ENCODE measurements at regions not wholly inside any gene's neighbourhood (a gene's known extent, or its start where the extent isn't known, plus 50 kb on each side); places are given as distances from the start of the nearest gene placed in this dataset.
"Not testable (repeated sequence)": the region's sequence is repeated elsewhere in the genome, so short reads cannot be mapped to it uniquely, and the experiment has no call there.

DNA sequence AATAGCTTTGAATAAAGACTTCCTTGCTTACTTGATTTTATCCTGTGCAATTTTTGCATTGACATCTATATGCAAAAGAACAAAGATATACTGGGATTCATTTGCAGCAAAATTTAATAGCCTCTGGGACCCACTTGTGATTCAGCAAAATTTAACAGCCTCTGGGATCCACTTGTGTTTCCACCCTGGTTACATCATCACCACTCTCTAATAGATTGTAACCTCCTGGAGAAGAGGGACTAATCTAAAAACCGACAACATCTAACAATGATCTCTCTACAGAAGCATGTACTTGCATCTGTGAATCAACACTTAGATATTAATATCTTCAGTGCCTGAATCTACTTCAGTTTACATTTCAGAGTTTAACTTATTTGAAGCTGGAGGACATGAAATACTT lies 202.0 kb upstream of the CPHXL start:
- DNase-seq = no peak

DNA sequence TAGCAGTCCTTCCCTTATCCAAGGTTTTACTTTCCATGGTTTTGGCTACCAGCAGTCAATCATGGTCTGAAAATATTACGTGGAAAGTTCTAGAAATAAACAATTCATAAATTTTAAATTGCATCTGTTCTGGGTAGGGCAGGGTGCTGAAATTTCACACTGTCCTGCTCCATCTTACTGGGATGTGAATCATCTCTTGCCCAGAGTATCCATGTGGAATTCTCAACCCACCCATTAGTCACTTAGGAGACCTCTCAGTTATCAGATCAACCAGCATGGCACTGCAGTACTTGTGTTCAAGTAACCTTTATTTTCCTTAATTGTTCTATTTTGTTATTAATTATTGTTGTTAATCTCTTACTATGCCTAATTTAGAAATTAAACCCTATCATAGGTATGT lies 202.8 kb upstream of the CPHXL start:
- no peak for DNase-seq

DNA sequence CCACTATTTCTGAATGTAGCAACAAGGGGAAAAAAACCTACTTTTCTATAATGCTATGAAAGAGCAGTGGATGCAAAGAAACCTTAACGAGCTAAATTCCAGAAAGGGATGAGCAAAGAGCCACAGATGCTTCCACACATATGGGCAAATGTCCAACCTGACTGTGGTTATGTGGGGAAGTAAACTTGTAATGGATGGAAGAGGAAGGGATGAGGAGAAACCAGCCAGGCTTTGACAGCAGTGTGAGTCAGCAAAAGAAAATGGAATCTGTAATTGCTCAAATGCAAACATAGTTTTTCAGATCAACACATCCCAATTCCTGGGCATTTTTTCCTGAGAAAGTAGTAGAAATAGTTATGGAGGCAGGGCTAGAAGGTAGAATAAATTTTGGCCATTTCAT lies 204.8 kb upstream of the CPHXL start:
- no peak for DNase-seq

DNA sequence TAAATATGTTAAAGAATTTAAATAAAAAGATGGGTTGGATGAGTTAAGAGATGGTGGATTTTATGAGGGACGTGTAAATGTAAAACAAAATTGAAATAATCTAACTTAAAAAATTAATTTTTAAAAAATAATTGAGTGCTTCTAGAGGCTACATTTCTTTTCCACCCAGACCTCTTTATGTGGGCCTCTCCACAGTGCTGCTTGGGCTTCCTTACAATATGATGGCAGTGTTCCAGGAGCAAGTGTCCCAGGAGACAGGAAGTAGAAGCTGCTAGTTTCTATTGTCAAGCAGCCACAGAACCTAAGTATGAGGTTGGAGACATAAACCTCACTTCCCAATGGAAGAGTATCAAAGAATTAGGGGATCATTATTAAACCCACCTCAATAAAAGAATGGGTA lies 205.7 kb upstream of the CPHXL start:
- no peak for DNase-seq

DNA sequence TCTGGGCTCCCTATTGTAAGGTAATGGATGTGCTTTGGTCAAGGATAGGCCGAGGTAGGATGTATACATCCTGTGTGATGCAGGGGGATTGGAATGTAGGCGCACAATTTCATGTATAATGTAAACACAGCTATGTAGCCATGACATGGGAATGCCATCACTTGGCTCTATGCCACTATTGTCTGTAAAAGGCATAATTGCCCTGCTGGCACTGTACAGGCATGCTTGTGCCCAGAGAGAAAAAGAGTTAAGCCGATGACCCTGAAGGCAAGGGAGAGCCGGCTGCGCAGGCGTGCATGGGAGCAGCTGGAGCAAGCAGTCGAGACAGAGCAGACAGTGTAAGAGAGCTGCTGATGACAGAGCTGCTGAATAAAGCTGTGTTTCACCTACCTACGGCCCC lies 212.5 kb upstream of the CPHXL start:
- DNase-seq = no peak

DNA sequence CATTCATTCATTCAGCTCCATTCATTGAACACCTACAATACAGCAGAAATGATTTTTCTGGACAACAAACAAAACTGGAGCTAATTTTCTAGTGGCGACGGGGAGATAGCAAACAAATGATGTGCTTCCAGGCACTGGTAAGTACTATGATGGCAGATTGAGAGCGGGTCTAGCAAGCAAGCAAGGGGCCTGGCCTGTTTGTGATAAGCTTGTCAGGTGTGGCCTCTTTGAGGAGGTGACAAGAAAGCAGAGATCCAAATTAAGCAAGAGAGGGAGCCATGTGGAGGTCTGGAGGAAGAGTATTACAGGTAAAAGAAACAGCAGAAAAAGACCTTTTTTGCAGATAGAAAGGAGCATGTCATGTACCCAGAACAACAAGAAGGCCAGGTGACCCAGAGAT lies 216.1 kb upstream of the CPHXL start:
- DNase-seq = no peak

DNA sequence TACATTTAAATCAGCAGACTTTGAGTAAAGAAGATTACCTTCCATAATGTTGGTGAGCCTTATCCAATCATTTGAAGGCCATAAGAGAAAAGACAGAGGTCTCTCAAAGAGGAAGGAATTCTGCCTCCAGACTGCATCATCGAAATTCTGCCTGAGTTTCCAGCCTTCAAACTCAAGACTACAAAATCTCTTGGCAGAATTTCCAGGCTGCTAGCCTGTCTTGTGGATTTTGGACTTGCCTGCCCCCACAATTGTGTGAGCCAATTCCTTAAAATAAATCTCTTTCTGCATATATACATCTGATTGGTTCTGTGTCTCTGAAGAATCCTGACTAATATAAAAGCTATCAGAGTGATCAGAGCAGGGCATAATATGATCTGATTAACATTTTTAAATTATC lies 216.6 kb upstream of the CPHXL start:
- no peak for DNase-seq

DNA sequence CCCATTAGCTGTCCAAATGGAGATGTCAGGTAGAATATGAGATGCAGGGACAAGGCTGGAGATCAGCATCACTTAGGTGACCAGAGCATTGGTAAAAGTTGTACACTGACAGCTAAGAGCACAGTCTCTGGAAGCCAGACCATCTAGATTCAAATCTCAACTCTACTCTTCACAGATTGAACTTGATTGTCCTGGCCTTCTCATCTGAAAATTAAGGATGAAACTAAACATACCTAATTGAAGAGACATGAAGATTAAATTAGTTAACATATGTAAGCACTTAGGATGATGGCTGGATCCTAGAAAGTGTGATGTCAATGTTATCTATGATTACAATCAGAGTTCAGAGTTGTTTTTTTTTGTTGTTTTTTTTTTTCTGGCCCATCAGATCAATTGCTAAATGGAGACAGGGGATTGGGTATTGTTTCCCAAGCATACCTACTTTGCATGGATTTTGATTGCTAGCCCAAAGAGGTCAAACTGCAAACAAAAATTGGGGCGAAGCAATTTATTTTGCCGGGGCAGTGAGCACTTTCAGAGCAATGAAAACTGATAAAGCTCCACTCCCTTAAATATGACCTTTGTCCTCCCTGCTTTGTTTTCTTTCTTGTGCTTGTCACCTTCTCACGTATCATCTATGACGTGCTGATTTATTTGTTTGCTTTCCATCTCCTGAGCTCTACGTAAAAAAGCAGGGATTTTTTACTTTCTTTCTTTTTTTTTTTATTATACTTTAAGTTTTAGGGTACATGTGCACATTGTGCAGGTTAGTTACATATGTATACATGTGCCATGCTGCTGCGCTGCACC lies 217.6 kb upstream of the CPHXL start:
- DNase-seq = no peak

DNA sequence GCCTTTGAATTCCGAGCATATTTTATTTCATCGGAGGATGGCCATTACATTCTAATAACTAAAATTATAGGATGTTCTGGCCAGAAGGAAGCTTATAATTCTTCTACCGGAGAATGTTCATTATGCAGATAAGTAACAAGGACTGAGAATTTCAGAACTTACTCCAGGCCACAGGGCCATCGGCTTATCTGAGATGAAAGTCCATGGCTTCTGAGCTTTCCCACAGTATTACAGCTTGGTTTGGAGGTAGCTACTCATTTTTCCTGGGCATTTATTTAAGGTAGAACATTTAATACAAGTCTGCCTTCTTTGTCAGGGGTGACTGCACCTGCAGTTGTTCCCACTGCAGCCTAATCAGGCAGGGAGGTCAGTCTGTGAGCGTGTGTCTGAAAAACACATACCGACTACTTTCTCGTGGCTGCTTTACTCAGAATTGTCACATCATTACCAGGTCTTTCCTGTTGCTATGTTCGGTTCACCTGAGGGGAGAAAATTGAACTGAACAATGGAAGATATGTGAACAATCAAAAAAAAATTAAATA lies 219.7 kb upstream of the CPHXL start:
- no peak for DNase-seq

DNA sequence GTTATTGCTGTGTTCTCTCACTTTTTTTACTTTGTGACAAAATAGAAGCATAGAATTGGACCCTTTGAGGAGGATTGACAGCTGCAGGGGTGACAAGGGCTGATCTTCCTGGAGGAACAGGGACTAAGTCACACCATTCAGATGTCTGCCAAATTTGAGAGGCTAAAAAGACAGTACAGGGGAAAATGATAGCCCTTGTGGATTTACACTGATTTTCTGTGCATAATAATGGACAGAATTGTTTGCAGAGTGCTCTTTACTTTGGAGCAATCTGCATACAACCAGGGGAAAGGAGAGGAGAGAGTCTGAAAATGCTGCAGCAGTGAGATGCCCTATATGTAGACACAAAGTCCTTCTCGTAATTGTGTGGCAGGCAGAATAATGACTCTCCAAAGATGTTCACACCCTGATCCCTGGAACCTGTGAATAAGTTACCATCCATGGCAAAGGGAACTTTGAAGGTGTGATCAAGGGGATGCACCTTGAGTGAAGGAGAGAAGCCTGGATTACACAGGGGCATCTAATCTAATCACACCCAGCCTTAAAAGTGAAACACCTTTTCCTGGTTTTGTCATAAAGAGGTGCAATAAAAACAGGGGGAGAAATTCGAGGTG lies 221.4 kb upstream of the CPHXL start:
- no peak for DNase-seq

DNA sequence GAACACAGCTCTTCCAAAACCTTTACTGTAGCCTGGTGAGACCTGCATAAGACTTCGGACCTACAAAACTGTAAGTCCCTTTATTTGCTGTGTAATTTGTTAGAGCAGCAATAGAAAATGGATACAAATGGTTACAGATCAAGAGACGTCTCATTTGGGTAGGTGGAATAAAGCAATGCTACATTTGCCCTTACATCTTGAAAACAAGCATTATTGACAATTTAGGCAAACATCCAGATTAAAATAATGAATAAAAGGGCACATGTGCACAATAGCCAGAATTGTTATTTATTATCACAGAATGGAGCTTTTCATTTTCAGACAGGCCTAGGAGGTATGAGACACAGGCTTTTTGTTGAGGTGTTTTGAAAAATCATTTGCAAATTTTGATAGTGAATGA lies 222.2 kb upstream of the CPHXL start:
- no peak for DNase-seq

DNA sequence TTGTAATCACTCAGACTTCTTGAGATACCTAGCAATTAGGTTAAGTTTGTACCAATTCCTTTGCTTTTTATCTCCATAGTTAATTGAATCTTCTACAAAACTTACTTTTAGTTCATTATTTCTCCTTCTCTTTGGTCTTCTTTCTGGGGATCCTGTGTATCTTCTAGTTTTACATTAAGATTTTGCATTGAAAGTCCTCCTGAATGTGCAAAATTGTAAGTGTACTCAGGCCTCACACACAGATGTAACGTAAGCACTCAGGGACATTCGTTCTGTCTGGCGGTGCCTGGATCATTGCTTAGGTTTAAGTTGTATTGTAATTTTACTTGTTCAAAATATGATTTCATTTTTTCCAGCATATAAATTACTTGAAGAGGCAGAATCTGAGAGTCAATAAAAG lies 222.6 kb upstream of the CPHXL start:
- DNase-seq = no peak

DNA sequence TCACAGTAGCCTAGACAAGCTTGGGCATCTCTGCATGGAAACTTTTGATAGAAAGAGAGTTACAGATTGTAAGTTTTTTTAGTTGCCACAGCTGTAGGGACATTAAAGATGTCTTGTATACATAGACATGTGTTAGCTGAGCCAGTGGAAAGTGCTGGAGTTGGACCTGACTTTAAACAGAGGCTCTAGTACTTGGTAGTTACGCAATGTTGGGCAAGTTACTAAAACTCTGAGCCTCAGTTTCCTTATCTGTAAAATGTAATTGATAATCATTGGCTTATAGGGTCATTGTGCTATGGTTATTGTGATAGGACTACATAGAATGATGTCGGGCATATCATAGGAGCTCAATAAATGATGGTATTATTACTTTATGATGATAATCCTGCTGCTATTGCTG lies 225.8 kb upstream of the CPHXL start:
- DNase-seq = no peak

DNA sequence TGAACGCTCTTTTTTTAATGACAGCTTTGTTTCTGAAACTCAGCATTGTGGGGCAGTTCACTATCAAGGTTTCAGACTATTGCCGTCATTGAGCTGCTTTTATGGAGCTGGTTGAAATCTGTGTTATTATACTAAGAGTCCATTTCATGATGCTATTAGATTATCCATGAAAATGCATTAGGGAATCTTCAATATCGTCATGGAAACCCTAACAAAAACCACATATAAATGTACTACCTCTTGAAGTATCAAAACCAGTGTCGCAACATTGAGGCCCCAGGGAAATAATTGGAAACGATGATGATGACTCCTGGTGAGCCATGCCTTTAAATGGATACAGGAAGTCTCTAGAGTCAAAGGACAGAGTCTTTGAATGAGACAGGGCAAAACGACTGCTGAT lies 231.6 kb upstream of the CPHXL start:
- no peak for DNase-seq

DNA sequence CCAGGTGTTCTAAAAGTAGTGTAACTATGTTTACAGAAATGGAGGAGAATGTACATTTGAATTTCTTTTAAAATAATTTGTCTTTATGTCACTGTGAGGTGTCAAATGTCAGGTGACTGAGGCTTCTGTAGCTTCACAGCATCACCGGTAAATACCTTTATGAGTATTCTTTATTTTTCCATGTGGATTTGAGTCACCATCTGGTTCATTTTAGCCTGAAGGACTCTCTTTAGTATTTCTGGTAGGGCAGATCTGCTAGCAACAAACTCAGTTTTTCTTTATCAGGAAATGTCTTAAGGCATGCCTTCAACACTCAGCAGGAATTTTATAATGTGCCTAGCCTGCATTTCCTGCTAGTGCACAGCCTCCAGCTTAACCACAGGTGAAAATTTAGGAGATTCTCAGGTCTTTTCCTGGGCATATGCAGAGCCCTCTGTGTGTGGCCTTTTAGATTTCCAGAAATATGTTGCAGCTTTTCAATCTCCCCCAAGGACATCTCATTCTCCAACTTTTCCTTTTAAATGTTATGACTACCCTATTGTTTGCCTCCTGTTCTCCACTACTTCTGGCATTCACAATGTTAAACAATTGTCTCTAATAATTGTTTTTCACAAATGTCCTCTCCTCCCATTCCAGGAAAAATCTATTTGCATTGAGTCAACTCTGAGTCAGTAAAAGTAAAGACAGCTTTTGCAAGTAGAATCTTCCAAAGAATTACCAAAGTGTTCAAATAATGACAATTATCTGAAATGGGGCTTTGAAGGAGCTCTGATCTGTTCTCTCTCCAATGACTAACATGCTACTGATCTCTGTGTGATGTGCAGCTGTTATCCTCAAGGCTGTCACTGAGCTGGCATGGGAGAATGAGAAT lies 239.4 kb upstream of the CPHXL start:
- DNase-seq = no peak

DNA sequence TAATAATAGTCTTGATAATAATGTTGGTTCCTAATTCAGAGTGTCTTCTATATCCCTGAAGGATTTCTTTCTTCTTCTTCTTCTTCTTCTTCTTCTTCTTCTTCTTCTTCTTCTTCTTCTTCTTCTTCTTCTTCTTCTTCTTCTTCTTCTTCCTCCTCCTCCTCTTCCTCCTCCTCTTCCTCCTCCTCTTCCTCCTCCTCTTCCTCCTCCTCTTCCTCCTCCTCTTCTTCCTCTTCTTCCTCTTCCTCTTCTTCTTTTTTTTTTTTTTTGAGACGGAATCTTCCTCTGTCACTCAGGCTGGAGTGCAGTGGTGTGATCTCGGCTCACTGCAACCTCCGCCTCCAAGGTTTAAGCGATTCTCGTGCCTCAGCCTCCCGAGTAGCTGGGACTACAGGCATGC lies 242.8 kb upstream of the CPHXL start:
- DNase-seq = not testable (repeated sequence)

DNA sequence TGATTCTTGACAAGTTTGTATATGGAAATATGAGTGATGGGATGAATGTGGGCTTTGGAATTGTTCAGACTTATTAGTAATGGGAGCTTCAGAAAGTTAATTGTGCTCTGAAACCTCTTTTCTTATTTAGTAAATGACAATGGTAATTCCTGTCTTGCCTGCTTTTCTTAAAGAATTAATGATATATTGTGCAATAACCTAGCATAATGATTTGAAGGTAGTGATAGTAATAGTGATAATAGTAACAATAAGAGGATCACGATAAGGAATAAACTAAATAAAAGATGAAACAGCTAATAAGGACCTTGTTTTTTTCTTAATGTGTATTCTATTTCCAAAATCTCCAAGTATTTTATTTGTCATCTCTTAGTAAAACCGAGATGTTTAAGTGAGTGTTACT lies 245.0 kb upstream of the CPHXL start:
- no peak for DNase-seq

DNA sequence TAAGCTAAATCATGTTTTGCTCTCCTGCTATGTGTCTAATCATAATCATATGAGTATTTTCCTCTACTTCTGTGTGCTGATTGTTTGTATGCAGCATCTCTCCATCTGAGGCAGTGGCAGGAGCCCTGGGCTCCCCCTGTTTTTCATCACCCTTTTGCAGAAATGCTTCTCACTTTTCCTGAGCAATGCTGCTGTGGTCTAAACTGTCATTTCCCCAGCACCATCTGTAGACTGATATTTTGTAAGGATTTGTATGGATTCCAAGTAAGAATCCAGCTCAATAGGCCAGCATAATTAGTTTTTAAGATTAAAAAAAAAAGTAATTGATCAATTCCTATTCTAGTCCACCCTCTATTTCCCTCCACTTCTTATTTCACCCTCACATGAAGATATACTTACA lies 257.0 kb upstream of the CPHXL start:
- no peak for DNase-seq

DNA sequence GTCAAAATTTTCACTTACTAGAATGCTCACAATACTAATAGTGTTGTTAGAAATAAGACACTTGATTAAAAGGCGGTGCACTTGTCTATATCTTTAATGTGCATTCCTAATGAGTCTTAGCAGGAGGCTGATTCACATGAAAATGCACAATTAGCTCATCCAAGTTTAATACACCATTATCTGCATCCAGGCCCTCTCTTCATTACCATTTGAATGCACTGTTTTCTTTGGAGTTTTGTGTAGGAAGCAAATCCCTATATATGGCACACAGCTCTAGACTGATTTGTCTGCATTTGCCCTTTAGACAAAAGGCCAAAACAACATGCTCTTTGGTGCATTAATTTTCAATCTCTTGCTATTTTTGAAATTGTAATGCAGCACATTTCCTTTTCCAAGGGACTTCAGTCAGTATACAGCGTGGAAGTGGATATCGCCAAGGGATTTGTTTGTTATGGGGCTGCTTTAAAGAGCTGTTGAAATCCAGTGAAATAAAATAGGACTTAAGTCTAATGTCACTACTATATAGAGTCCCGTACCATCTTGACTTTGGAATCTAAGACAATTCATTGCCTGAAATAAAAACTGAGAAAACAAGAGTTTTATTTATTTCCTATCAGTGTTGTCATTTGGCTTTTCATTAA lies 257.6 kb upstream of the CPHXL start:
- DNase-seq = no peak

DNA sequence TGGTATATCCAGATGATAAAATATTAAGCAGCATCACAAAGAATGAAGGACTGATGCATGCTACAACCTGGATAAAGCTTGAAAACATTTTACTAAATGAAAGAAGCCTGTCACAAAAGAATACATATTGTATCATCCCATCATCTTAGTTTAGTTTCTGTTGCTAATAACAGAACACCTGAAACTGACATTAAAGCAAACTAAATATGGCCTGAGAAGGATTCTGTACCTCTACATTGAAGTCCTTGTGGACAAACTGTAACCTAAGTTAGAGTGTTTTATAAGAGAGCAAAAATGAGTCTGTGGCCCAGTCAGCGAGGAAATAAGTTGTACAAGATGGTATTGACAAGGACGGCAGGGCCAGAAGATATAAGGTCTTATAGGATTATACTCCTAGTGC lies 261.0 kb upstream of the CPHXL start:
- no peak for DNase-seq

DNA sequence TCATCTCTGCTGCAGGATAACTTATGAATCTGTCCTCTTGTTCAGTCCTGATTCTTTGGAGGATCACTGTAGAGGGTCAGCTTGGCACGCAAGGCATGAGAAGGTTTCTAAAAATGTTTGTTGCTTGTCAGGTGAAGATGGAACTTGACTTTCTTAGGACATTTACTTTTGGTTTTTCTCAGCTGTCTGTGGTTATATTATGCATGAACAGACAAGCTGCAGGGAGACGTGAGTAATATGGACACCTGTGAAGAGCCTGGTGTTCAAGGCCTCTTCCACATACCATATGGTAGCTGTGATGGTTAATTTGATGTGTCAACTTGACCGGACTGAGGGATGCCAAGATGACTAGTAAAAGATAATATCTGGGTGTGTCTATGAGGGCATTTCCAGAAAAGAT lies 270.2 kb upstream of the CPHXL start:
- DNase-seq = no peak

DNA sequence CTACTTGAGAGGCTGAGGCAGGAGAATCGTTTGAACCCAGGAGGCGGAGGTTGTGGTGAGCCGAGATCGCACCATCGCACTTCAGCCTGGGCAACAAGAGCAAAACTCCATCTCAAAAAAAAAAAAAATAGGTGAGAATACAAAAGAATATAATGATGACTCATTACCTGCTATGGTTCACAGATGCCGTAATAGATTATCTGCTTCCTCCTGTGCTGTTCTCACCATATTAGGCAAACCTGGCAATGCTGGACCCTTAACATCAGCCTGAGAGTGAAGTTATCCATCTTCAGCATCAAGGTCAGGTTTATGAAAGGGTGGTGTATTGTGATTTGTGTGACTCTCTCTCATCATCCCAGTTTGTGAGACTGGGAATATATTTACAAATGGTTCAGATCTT lies 271.3 kb upstream of the CPHXL start:
- DNase-seq = no peak

DNA sequence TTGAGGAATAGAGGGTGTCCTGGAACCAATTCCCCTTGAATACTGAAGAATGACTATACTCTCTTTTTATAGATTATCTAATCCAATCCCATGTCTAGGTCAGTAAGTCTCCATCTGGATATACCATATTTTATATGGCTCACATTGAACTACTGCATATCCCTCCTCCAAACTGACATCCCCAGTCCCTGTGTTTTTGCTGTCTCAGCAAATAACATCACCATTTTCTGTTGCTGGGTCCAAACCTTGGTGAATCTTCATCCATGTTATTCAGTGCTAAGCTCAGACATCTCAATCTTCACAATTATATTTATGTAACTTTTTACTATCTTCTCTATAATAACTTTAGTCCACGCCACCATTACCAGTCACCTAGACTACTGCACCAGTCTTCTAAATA lies 269.6 kb upstream of the CNTNAP4 start:
- DNase-seq = no peak
